HuH-7.5 (cell line): ENCODE measurements at regions not wholly inside any gene's neighbourhood (a gene's known extent, or its start where the extent isn't known, plus 50 kb on each side); places are given as distances from the start of the nearest gene placed in this dataset.
"Not testable (repeated sequence)": the region's sequence is repeated elsewhere in the genome, so short reads cannot be mapped to it uniquely, and the experiment has no call there.

Source experiments
- DNase-seq: peaks from one replicate; pipeline ENCODE4 v3.0.0; 2011; ENCODE audit warnings: low spot score

DNA sequence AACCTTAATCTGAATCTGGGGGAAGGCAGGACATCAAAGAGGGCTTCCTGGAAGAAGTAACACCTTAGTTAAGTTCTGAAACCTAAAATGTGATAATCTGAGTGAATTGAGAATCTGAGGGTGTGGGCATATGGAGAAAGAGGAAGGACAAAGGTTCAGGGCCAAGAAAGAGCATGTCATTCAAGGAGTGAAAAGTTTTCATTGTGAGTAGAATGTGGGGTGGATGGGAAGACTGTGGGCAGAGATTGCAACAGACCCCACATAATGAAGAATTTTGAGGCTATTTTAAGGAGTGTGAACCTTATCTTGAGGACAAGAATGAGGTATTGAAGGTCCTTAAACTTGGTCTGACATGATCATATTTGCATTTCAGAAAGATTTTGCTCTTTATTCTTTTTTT is 227.2 kb downstream of the PTGER3 start:
- no peak for DNase-seq

DNA sequence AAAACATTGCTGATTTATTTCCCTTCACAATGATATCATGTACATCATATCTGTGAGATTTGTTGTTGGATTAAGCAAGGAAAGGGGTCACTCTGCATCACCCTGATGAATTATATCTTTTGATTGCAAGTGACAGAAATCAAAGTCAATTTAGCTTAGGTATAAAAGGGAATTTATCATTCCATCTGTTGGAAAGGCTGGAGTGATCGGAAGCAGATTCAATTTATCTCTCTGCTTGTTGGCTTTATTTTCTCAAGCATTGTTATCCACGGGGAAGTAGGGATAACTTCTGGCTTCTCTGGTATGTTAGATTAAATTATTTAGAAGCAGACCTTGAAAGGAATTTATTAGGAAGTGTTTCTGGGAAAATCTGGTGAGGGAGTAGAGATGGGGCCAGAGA is 226.6 kb downstream of the PTGER3 start:
- DNase-seq: no peak

DNA sequence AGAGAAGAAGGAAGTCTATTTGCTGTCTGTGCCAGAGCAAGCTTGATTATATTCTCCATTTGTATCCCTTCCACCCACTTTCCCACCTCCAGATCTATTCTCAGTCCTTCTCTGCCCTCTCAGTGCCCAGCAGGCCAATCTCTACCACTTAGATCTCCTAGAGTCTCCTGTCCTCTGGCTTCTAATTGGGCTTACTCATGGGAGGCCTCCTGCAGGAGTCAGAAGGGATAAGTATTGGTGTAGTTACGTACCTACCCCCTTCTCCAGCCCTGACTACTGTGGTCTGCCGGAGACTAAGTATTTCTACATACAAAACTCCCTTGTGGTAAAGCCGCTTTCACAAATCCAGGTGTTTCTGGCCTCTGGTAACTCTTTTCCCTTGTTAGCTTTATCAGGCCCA is 221.2 kb downstream of the PTGER3 start:
- DNase-seq: no peak

DNA sequence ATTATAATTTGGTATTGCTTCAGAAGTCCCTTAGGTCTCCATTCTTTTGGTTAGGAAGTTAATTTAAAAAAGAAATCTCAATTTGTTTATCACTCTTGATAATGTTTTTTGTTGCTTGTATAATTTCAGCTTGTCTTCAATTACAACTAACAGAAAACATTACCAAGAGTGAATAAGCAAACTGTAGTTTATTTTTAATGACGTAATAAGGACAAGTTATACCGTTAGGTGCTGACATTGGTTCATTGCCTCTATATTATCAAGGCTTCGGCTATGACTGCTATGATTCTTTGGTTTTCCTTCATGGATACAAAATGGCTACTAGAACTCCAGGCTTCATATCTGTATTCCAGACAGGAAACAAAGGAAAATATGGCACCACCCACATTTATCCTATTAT is 220.6 kb downstream of the PTGER3 start:
- DNase-seq: no peak

DNA sequence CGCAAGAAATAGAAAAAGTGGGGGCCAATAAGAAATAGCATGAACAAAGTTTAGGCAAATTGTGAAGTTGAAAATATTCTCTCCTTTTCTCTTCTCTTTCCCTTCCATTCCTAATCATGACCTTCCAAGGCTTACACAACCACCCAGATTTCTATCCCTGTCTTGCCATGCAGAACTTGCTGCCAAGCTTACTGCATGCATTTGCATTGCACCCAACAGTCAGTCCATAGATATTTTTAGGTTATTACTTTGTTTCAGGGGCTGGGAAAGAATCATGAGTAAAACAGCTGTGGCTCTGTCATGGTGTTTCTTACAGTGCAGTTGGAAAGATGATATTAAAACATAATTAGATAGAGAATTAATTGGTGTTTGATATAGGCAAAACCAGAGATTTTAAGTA is 219.4 kb downstream of the PTGER3 start:
- DNase-seq: no peak

DNA sequence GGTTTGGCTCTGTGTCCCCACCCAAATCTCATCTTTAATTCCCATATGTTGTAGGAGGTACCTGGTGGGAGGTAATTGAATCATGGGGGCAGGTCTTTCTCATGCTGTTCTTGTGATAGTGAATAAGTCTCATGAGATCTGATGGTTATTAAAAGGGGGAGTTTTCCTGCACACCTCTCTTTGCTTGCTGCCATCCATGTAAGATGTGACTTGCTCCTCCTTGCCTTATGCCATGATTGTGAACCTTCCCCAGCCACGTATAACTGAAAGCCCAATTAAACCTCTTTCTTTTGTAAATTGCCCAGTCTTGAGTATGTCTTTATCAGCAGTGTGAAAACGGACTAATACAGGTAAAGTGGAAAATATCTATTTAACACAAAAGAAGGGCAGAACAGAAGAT is 213.3 kb downstream of the PTGER3 start:
- DNase-seq: not testable (repeated sequence)

DNA sequence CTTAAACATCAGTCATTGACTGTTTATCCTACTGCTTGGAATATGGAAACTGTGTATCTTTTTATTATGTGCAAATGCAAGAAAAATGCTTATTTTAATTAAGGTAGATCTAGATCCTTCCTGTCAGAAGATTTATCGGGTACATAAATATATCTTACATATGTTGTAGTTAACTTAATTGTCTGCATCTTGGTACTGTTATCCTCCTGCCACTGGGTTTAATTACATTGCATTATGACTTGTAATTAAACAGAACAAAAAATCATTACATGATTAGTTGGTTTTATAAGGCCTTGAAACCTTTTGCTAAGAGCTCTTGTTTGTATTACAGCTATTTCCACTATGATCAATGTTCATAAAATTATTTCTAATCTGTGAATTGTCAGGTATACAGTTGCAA is 211.2 kb downstream of the PTGER3 start:
- no peak for DNase-seq

DNA sequence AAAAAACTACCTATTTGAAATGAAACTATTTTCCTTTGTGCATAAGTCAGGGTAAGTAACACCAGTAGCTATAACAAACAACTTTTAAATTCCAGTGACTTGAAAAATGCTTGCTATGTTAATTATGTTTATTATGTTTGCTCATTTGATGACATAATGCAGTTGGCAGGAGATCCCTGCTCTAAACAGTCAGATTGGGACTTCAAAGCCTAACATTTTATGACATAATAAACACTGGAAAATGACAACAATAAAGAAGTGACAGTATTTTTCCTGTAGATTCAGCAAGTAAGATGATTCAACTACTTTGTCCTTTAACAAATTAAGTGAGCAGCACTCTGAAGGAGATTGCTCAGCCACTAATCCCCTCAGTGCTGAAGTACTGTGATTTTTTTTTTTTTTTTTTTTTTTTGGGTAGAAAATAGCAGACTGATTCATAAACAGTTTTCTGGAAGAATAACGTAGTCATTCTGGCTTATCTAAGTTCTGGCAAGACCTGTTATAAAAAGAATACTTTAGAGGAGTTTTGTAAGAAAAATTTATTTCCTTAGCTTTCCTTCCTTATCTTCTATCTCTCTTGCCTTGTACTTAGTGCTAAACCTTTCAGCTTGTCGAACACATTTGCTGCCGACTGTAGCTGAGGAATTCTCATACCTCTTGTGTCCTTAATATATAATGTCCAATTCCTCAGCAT is 207.2 kb downstream of the PTGER3 start:
- DNase-seq: no peak

DNA sequence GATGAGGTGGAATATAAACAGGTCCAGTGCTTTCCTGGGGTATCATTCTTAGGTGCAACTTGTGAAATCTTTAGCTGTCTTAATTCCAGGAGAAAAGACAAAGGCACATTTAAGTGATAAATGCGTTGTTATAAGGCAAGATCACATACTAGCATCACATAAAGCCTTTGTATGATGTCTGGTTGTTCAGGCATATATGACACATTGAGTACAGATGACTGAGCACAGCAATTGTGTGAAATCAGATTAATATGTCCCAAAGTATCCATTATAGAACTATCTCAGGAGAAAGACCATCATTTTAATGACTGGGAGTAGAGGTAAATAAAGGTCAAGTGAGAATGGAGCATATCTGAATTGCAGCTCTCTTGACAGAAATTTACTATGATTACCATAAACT is 205.1 kb downstream of the PTGER3 start:
- no peak for DNase-seq

DNA sequence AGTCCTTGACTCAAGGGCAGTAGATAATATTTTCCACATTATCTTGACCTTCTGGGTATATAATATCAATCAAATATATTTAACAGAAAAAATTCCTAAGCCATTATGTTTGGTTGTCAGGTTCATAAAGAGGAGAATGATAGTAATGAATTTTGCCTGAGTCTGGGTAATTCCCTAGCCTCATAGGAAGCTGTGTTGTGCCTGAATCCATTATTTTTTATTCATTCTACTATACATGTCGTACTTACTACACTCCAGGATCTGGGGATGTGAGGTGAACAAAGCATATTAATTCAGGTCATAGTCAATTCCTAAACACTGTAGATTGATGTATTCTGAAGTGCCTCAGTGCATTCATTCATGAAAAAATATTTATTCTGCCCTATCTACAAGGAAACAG is 204.2 kb downstream of the PTGER3 start:
- DNase-seq: no peak

DNA sequence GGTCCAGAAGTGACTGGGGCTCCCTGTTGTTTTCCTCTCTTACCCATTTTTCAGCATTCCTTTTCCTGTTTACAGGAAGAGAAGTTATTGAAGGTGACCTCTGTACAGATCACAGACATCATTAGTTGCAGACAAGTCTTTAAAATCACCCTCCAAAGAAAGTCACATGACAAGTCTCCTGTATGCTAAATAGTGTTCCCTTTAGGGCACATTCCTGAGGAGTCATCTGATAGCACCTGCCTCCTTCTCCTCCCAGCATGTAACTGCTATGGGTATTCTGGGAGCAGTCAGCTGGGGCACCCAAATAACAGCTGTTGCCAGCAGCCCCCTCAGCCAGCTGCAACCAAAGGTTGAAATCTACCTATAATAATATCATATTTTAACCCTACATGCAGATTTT is 200.6 kb downstream of the PTGER3 start:
- no peak for DNase-seq

DNA sequence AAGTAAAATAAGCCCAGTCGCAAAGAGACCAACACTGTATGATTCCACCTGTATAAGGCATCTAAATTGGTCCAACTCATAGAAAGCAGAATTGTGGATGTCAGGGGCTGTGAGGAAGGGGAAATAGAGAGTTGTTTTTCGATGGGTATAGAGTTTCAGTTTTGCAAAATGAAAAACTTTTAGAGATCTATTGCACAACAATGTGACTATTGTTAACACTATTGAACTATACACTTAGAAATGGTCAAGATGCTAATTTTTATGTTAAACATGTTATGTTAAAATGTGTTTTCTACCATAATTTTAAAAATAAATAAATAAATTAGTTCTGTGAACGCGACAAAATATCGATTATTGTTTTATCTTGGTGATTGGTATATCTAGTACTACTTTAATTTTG is 192.4 kb downstream of the PTGER3 start:
- DNase-seq: no peak

DNA sequence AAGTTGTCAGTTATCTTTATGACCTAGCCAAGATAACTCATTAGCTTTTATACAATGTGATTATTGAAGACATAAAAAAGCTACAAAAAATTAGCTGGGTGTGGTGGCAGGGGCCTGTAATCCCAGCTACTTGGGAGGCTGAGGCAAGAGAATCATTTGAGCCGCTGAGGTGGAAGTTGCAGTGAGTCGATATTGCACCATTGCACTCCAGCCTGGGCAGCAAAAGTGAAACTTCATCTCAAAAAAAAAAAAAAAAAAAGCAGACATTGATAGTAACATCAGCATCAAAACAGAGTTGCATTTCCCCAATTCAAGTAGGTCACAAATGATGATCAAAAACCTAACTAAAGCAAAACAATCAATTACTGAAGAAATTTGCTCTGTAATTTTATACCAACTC is 191.4 kb downstream of the PTGER3 start:
- no peak for DNase-seq

DNA sequence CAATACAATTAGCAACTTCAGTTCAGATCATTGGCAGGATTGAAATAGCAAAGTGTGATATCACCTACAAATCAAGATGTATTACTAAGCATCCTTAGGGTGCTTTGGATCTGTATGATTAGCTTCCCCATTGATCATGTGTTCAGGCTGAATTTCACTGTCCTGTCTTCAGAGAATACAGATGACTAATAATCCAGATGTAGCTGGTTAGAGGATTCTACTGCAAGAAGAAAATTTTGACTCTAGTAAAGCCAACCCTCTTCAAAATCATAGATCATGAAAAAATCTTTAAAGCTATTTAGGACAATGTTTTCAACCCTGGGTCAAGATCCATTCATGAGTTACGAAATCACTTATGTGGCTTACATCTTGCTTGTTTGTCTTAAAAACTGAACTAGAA is 184.4 kb downstream of the PTGER3 start:
- DNase-seq: no peak

DNA sequence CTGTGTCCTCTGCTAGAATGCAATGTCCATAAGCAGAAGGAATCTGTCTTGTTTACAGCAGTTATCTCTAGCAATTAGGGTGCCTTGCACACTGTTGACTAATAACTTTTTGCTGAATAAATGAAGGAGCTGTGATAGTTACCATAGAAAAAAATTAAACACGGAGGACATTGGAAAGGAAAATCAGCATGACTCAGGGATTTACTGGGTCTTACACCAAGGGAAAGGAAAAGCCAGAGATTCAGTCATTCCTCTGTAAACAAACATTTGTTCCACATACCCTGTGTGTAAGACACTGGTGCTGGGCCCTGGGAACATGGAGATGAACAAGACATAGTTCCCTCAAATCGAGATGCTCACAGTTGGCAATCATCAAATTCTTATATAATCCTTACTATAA is 183.3 kb downstream of the PTGER3 start:
- no peak for DNase-seq

DNA sequence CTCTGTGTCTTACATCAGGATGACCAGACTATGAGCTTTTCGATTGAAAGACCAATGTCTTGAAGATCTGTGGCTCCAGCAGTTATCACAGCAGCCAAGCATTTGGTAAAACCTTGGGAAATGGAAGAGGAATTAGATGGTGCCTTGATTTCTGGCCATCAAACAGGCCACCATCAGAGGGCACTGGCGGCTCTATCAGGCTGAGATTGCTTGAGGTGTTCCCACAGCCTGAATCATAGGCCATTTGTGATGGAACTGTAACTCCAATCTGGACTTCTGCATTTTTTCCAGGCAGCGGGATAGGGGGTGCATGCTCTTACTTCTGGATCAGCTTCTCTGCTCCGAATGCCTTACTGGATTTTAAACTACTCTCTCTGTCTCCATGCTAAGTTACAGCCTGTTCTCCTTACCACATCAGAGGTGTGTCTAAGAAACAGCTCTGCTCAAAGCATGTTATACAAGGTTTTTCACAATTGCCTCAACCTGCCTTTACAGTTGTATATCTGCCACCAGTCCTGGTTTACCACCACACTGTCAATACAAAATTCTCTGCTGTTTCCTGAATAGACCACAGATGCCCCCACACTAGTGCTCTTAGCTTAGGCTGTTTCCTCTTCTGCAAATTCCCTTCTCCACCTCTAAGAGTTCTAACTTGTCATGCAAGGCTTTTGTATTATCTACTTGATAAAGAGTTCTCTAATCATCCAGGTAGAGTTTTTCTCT is 180.9 kb downstream of the PTGER3 start:
- no peak for DNase-seq

DNA sequence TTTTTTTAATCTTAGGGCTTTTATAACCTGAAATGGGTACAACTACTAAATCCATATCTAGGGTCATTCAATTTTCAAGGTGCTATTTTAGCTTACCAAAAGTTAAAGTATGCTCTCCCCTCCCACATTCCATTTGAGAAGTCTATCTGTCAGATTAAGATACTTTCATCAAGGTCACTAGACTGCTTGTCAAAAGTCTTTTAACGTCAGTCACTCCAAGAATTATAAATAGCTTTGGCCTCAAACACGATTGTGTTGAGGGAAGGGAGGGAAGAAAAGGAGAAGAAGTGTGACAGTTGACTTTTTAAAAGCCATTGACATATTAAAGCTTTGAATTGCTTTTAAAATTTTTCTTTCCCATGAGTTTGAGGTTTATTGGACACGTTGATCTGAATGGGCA is 175.8 kb downstream of the PTGER3 start:
- no peak for DNase-seq

DNA sequence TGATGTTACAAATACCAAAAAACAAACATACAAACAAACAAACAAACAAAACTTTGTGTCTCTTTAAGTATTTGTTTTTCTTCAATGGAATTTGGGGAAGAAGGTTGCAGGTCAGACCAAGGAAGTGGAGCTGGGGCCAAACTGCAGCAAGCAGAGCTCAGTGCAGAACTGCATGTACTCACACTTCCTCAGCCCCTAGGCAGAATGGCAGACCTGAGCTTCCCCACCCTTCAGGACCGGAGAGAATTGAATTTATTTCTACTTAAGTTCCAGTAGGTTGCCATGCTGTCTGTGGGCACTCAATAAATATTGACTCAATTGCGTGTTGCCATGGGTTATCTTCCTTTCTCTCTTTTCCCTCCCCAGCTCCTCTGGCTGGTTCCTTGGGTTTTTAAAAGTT is 173.6 kb downstream of the PTGER3 start:
- no peak for DNase-seq

DNA sequence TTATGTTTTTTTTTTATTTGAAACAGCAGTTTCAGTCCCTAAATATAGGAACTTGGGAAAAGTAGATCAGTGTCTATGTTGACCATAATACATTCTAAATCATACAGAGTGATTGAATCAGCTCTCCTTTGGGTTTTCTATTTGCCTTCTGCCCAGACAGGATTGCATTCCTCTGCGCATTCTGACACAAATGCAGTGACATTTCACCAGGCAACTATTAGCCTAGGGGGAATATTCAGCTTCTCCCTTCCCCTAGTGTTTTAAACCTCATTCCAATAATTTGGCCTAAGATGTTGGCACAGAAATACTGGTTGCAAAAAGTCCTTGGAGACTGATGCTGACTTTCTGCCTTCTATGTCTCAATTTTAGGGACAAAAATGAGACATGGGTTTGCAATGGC is 172.8 kb downstream of the PTGER3 start:
- DNase-seq: no peak

DNA sequence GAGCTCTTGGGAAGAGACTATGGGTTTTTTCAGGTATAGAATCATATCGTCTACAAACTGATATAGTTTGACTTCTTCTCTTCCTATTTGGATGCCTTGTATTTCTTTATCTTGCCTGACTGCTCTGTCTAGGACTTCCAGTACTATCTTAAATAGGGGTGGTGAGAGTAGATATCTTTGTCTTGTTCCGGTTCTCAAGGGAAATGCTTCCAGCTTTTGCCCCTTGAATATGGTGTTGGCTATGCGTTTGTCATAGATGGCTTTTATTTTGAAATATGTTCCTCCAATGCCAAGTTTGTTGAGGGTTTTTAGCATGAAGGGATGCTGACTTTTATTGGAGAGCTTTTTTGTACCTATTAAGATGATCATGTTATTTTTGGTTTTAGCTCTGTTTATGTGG is 170.3 kb downstream of the PTGER3 start:
- DNase-seq: no peak

DNA sequence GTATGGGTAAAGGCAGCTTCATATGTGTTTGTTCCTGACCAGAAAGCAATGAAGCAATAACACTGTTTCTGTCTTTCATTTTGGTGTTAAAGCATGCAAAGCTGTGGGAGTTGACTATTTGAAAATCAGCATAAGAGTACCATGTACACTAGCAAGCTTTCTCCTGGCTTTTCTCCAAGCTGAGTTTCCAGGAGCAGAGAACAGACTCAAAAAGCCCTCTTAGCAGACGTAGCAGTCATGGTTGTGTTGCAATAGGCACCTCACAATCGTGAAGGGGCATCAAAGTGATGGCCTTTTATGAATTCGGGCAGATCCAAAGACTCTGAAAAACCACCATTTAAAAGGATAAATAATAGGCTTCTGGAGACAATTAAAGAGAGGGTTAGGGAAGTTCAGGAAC is 159.7 kb downstream of the PTGER3 start:
- no peak for DNase-seq

DNA sequence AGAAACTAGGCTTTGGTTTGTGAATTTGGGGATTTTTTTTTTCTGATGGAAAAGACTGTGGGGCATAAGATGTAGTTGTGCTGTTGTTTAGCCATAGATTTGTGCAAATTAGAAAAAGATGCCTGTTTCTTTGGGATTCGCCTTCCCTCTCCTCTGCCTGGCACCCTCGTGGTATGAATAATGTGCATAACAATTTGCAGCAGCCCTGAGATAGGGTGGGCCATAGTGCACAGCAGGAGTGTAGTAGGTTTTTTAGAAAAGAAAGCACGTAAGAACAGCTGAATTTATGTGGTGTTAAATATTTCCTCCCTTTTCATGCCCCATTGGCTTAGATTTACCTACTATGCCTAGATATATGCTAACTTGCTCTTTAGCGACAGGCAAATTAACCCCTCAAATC is 158.9 kb downstream of the PTGER3 start:
- DNase-seq: no peak

DNA sequence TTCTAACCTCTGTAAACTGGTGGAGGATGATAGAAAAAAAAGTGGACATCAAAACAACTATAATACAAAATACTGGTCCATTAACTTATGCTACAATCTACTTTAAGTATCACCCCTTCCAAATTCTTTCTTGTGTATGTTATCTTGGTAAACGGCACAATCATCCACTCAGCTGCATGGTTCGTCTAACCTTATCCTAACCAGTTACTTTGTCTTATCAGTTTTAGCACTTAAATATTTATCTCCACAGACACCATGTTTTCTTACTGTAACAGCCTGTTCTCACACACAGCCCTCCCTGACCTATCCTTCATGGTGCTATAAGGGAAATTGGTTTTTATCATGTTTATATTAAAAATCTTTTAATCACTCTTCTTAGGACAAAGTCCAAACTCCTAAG is 157.2 kb downstream of the PTGER3 start:
- no peak for DNase-seq
